Amniotic epithelial cell (primary cell): ENCODE measurements at regions not wholly inside any gene's neighbourhood (a gene's known extent, or its start where the extent isn't known, plus 50 kb on each side); places are given as distances from the start of the nearest gene placed in this dataset.
A peak's percentile ranks its signal among the peaks of the same experiment; 100 is the strongest.
"Not testable (repeated sequence)": the region's sequence is repeated elsewhere in the genome, so short reads cannot be mapped to it uniquely, and the experiment has no call there.

Experiments
- DNase-seq: peaks from one replicate; pipeline ENCODE4 v3.0.0-alpha.2; 2010; ENCODE audit warnings: low read depth

GRCh38 chr2:52695731-52696130, 1071.9 kb upstream of the CHAC2 start:
- DNase-seq, result no peak

GRCh38 chr2:52686935-52687334, 1080.7 kb upstream of the CHAC2 start:
- no peak for DNase-seq

GRCh38 chr2:52676056-52676455, 1091.5 kb upstream of the CHAC2 start:
- no peak for DNase-seq

GRCh38 chr2:52668724-52669123, 1098.9 kb upstream of the CHAC2 start:
- no peak for DNase-seq

- no peak for DNase-seq
These were observed 1108.1 kb upstream of the CHAC2 start for GRCh38 chr2:52659546-52659945.

GRCh38 chr2:52658598-52658997, 1109.0 kb upstream of the CHAC2 start:
- DNase-seq, result peak; percentile 98

GRCh38 chr2:52639692-52640091, 1127.9 kb upstream of the CHAC2 start:
- DNase-seq, result peak; percentile 89

- DNase-seq, result no peak
These were observed 1135.1 kb upstream of the CHAC2 start for GRCh38 chr2:52632543-52632942.

- DNase-seq, result no peak
These were observed 1137.7 kb upstream of the CHAC2 start for GRCh38 chr2:52629944-52630343.

- DNase-seq, result no peak
These were observed 1138.1 kb upstream of the CHAC2 start for GRCh38 chr2:52629531-52629930.

- no peak for DNase-seq
These were observed 1145.3 kb upstream of the CHAC2 start for GRCh38 chr2:52622266-52622665.

GRCh38 chr2:52613064-52613463, 1154.5 kb upstream of the CHAC2 start:
- DNase-seq, result peak; percentile 20

- DNase-seq, result no peak
These were observed 1155.8 kb upstream of the CHAC2 start for GRCh38 chr2:52611759-52612158.

- DNase-seq, result no peak
These were observed 1159.6 kb upstream of the CHAC2 start for GRCh38 chr2:52608030-52608429.

GRCh38 chr2:52597346-52597745, 1170.3 kb upstream of the CHAC2 start:
- peak; percentile 9 for DNase-seq

GRCh38 chr2:52594026-52594425, 1173.6 kb upstream of the CHAC2 start:
- DNase-seq, result no peak

- DNase-seq, result not testable (repeated sequence)
These were observed 1183.5 kb upstream of the CHAC2 start for GRCh38 chr2:52584071-52584470.

- DNase-seq, result no peak
These were observed 1195.1 kb upstream of the CHAC2 start for GRCh38 chr2:52572469-52572894.

GRCh38 chr2:52571380-52572347, 1195.9 kb upstream of the CHAC2 start:
- DNase-seq, result no peak

GRCh38 chr2:52570716-52571115, 1196.9 kb upstream of the CHAC2 start:
- DNase-seq, result no peak

- DNase-seq, result no peak
These were observed 1204.5 kb upstream of the CHAC2 start for GRCh38 chr2:52563151-52563550.

GRCh38 chr2:52558265-52558664, 1209.3 kb upstream of the CHAC2 start:
- no peak for DNase-seq

GRCh38 chr2:52542297-52542696, 1225.3 kb upstream of the CHAC2 start:
- no peak for DNase-seq
